Ovary (tissue), 7 donors: ENCODE measurements at regions not wholly inside any gene's neighbourhood (a gene's known extent, or its start where the extent isn't known, plus 50 kb on each side); places are given as distances from the start of the nearest gene placed in this dataset.
A peak's percentile ranks its signal among the peaks of the same experiment; 100 is the strongest.

Experiments used
- DNase-seq, 5 donors: peaks; one replicate each; pipeline ENCODE4 v3.0.0-alpha.2; 2019 to 2020
- H3K27ac ChIP-seq, 2 donors: fragments of 200-600 bp; one replicate each; pipeline versions ENCODE4 v1.5.1 to v1.8.0; 2019 to 2022
- H3K27me3 ChIP-seq: fragments of 200-600 bp; one replicate; pipeline ENCODE4 v1.8.0; 2022
- H3K36me3 ChIP-seq: fragments of 200-600 bp; sonication (generic); one replicate; pipeline ENCODE4 v1.5.1; 2019
- H3K4me1 ChIP-seq: one replicate; pipeline ENCODE4 v1.8.1; 2013; ENCODE audit warnings: mild to moderate bottlenecking, moderate library complexity; ENCODE audit not compliant: insufficient read depth
- H3K4me3 ChIP-seq: fragments of 200-600 bp; sonication (generic); one replicate; pipeline ENCODE4 v1.5.1; 2017
- H3K9me3 ChIP-seq, 2 donors: fragments of 200-600 bp in 1 of 2; sonication (generic) in 1 of 2; one replicate each; pipeline versions ENCODE4 v1.5.1 to v1.8.1; 2013 to 2019; ENCODE audit warnings: mild to moderate bottlenecking in 1 of 2, moderate library complexity in 1 of 2
- EP300 ChIP-seq: sonication (generic); formaldehyde crosslinking; IDR thresholded peaks from one replicate; pipeline ENCODE4 v1.6.1; 2017; ENCODE audit warnings: antibody characterized with exemption
- POLR2A ChIP-seq: fragments of 450-650 bp; IDR thresholded peaks from one replicate; pipeline ENCODE4 v1.6.1; 2017; ENCODE audit warnings: antibody characterized with exemption, mild to moderate bottlenecking, moderate library complexity
- WGBS, 3 donors: extraction: QIAGEN DNeasy Blood & Tissue Kit in 1 of 3; methylation state at CpG; one replicate each; pipeline versions ENCODE4 v1.1.5 to v1.1.7; 2013 to 2017; 5-methylcytosine and 5-hydroxymethylcytosine counted together
- intact Hi-C, 4 donors: fragments of 100-400 bp; cut with DNase I; formaldehyde crosslinking; loops; one replicate each; pipeline versions ENCODE4 v1.11.0 to v1.15.1; 2022 to 2023
- TF ChIP-seq, protein P1 (sequence below), 3 donors: fragments of 450-650 bp in 2 of 3; fragments of 200-600 bp in 1 of 3; IDR thresholded peaks; one replicate each; pipeline versions ENCODE4 v1.5.1 to v1.8.0; 2016 to 2022; ENCODE audit warnings: antibody characterized with exemption in 3 of 3, mild to moderate bottlenecking in 1 of 3
- donor health status: DM: no; HTN: no; CAD: no; lungs with moderate emphysema.
- donor health status: DM: no; HTN: no; CAD: no.
- donor health status: Bipolar disorder and iron deficiency.
- donor health status: DM: no; HTN: no; CAD: no.
- donor health status: DM: yes; HTN: yes; CAD: no.

DNA sequence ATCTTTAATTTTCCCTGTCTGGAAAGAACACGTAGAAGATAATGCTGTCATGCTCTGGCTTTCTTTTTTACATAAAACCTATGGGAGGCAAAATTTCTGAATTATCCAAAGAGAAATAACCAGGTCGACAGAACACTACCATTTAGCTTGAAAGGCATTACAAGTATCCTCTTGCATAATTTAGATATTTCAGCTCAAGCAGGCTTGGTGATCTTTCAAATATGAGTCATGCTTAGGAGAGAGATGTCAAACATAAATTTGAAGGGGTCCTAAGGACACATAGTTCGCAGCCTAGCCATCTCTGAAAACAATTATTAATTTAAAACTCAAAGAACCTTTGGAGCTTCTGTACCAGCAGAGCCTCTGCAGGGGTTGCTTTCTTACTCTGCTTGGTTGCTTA lies 100.9 kb downstream of the FAS start:
- TF ChIP-seq, protein P1, sequence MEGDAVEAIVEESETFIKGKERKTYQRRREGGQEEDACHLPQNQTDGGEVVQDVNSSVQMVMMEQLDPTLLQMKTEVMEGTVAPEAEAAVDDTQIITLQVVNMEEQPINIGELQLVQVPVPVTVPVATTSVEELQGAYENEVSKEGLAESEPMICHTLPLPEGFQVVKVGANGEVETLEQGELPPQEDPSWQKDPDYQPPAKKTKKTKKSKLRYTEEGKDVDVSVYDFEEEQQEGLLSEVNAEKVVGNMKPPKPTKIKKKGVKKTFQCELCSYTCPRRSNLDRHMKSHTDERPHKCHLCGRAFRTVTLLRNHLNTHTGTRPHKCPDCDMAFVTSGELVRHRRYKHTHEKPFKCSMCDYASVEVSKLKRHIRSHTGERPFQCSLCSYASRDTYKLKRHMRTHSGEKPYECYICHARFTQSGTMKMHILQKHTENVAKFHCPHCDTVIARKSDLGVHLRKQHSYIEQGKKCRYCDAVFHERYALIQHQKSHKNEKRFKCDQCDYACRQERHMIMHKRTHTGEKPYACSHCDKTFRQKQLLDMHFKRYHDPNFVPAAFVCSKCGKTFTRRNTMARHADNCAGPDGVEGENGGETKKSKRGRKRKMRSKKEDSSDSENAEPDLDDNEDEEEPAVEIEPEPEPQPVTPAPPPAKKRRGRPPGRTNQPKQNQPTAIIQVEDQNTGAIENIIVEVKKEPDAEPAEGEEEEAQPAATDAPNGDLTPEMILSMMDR (IDR thresholded peaks at IDR 0.05), result no peak
- TF ChIP-seq POLR2A, result no peak
- no peak for TF ChIP-seq EP300
- WGBS, 3 donors, result 28 to 37% (median 33%) methylated on average over 3 of the region's 3 CpGs
- intact Hi-C loops, result no loop called here

DNA sequence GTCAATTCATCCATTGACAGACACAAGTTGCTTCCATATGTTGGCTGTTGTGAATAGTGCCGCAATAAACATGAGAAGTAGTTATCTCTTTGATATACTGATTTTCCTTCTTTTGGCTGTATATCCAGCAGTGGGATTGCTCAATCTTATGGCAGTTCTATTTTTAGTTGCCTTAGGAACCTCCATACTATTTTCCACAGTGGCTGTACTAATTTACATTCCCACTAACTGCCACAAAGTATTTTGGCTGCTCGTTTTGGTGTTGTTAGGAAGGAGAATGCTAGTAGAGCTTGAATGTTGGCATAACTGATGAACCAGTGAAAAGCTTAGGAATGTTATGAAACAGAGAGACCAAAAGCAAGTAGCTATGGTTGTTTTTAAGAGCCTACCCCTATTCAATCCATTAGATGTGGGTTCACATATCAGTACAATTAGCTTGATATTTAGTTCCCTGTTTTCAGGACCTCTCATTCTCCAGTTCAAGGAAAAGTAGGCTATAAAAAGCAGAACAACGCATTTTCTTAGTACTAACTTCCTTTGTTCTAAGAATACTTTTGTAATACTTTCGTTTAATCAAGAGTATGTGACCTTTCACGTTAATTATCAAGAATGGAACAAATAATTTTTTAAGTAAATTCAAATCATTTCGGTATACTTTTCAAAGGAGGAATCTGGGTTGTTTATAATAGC lies 100.3 kb downstream of the FAS start:
- Histone ChIP-seq H3K27ac (peak overlapping the region in 1 of 2 donors; percentile 49), H3K4me3 (no peak overlapping the region), H3K9me3 (no peaks in the 10 kb centered on the region), H3K4me1 (peaks cover 5% of the 10 kb centered on the region), H3K36me3 (no peaks in the 10 kb centered on the region), H3K27me3 (no peaks in the 10 kb centered on the region)
- no peak for DNase-seq
- TF ChIP-seq POLR2A (no peak), EP300 (no peak)
- TF ChIP-seq, protein P1 (IDR thresholded peaks at IDR 0.05), result no peak
- intact Hi-C loops, result no loop called here
- WGBS, 3 donors, result 21 to 31% (median 24%) methylated on average over 6 of the region's 6 CpGs

More for the DNA sequence above, 100.9 kb downstream of the FAS start:
- no peak for DNase-seq
- Histone ChIP-seq H3K36me3 (no peaks in the 10 kb centered on the region), H3K27ac (no peak overlapping the region), H3K4me3 (no peak overlapping the region), H3K9me3 (no peaks in the 10 kb centered on the region), H3K4me1 (peaks cover 5% of the 10 kb centered on the region), H3K27me3 (no peaks in the 10 kb centered on the region)

DNA sequence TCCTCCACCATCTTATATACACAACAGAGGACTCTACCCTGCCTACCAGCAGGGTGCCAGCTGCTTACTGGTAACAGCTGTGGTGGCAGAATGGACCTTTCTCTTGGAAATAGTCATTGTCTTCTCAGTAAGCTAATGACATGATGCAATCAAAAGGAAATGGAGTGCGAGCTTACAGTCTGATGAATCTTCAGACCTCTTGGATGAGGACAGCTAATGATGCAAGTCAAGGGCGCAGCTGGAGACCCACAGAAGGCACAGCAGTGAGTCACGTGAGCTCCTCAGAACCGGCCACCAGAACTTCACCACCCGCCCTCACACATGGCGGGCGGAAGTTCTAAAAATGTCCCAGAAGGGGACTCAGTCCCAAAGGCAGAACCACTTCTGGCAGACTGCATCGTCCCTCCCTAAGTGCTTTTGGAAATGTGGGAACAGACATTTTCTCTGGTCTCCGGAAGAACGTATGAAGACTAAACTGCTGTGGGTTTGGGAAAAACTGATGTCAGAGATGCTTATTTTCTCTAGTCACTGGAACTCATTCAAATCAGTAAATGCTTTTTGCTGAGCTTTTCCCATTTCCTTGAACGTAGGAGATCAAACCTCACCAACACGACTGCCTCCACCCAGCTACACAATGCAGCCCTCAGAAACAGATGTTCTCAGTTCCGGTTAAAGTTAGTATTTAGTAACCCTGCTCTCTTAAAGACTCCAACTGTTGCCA lies 96.4 kb downstream of the FAS start:
- WGBS, 3 donors, result 52 to 60% (median 55%) methylated on average over 13 of the region's 13 CpGs
- H3K27me3 ChIP-seq, result no peaks in the 10 kb centered on the region
- no peak overlapping the region for H3K4me3 ChIP-seq
- intact Hi-C loops, result no loop called here
- H3K4me1 ChIP-seq, result peaks cover 5% of the 10 kb centered on the region
- TF ChIP-seq, protein P1 (IDR thresholded peaks at IDR 0.05), result no peak
- TF ChIP-seq EP300, result no peak
- TF ChIP-seq POLR2A, result no peak
- H3K36me3 ChIP-seq, result no peaks in the 10 kb centered on the region
- H3K9me3 ChIP-seq, result no peaks in the 10 kb centered on the region
- peak in 2 of 5 donors; percentile 11 to 36 for DNase-seq
- H3K27ac ChIP-seq, result no peak overlapping the region

DNA sequence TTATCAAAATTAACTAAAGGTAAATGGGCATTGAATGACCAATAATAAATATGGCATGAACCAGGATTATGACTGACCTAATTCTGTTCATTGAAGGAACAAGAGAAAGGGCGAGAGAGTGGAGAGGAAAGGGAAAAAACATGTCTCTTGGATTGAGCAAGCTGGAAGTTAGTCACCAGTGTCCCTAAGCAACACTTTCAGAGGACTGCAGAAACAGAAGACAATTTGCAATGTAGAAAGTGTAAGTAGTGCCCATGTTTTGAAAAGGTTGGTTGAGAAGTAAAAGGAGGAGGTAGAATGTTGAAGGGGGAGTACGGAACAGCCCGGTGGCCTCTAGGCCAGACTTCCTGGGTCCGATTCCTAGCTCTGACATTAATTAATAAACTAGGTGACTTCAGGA lies 94.6 kb downstream of the FAS start:
- no peak for TF ChIP-seq POLR2A
- TF ChIP-seq EP300, result no peak
- TF ChIP-seq, protein P1 (IDR thresholded peaks at IDR 0.05), result no peak
- intact Hi-C loops, result no loop called here
- no peaks in the 10 kb centered on the region for H3K36me3 ChIP-seq
- no peaks in the 10 kb centered on the region for H3K9me3 ChIP-seq
- WGBS, 3 donors, result 94 to 96% (median 96%) methylated on average over 4 of the region's 4 CpGs
- no peak for DNase-seq
- no peak overlapping the region for H3K4me3 ChIP-seq
- H3K27ac ChIP-seq, result no peak overlapping the region
- H3K27me3 ChIP-seq, result no peaks in the 10 kb centered on the region
- no peaks in the 10 kb centered on the region for H3K4me1 ChIP-seq
